K562 (cell line): ENCODE measurements at regions not wholly inside any gene's neighbourhood (a gene's known extent, or its start where the extent isn't known, plus 50 kb on each side); places are given as distances from the start of the nearest gene placed in this dataset.

ENCODE experiments used
- ATAC-seq: fragments of 200-7000 bp; cut with Tn5 transposase; 3 replicates; pipeline ENCODE4 v1.9.1; 2020; ENCODE audit warnings: moderate library complexity
- BruUV-seq: library from RNA; stranded (reverse); fragments of 400-500 nt; replicated peaks from 2 replicates; lab custom pipeline; 2021; lab: Mats Ljungman, UMichigan
- CTCF ChIA-PET: fragments of 300-600 bp; formaldehyde crosslinking; extraction: SDS; loops from one replicate; lab custom pipeline; 2021; ENCODE audit warnings: low intra/inter-chr PET ratio; lab: Yijun Ruan, JAX
- POLR2A ChIA-PET: fragments of 300-600, 350-650 bp; sonication (Branson Sonifier 250); formaldehyde crosslinking; extraction: SDS; loops from one replicate; lab custom pipeline; 2021; ENCODE audit warnings: antibody characterized with exemption, inconsistent platforms; lab: Yijun Ruan, JAX
- DNase-seq, 4 experiments: peaks; one replicate each; pipeline versions ENCODE4 v3.0.0 to v3.0.0-alpha.2; 2011 to 2018; ENCODE audit warnings: low spot score in 3 of 4, mixed read lengths in 3 of 4; ENCODE audit errors: extremely low read depth in 1 of 4
- FAIRE-seq: peaks from 2 replicates; lab custom pipeline; 2011; peaks lifted over from hg19 to GRCh38; lab: Jason Lieb, UNC
- H2AFZ ChIP-seq: 2 replicates; pipeline ENCODE4 v1.6.0; 2011; ENCODE audit warnings: low read depth, low read length, control low read depth, inconsistent platforms
- H3K27ac ChIP-seq: fragments of 200-600 bp; 3 replicates; pipeline ENCODE4 v1.8.0; 2011; ENCODE audit warnings: low read depth, mild to moderate bottlenecking, control low read depth, inconsistent platforms, low read length, moderate library complexity, mixed read lengths; ENCODE audit errors: extremely low read depth
- H3K27me3 ChIP-seq, 2 experiments: fragments of 300-600 bp in 1 of 2; 2 replicates in 1 of 2; 3 replicates in 1 of 2; pipeline versions ENCODE4 v1.6.0 to v1.8.0; 2011; ENCODE audit warnings: inconsistent platforms in 2 of 2, low read length in 2 of 2, mild to moderate bottlenecking in 1 of 2, mixed read lengths in 1 of 2, moderate library complexity in 1 of 2; ENCODE audit not compliant: control insufficient read depth in 2 of 2, insufficient read depth in 2 of 2
- H3K36me3 ChIP-seq: fragments of 300-600 bp; 3 replicates; pipeline ENCODE4 v1.8.0; 2011; ENCODE audit warnings: mild to moderate bottlenecking, low read length, inconsistent platforms; ENCODE audit not compliant: control insufficient read depth, insufficient read depth
- H3K4me1 ChIP-seq, 2 experiments: fragments of 200-600 bp in 1 of 2; replicated peaks in 1 of 2; 2 replicates in 1 of 2; 3 replicates in 1 of 2; pipeline versions ENCODE4 v1.5.1 to v1.8.0; 2011; ENCODE audit warnings: inconsistent platforms in 2 of 2, low read length in 2 of 2, mild to moderate bottlenecking in 1 of 2, mixed read lengths in 1 of 2, moderate library complexity in 1 of 2; ENCODE audit not compliant: control insufficient read depth in 2 of 2, insufficient read depth in 2 of 2
- H3K4me2 ChIP-seq: 2 replicates; pipeline ENCODE4 v1.6.1; 2011; ENCODE audit warnings: low read length, control low read depth, inconsistent platforms, mixed read lengths; ENCODE audit not compliant: insufficient read depth
- H3K4me3 ChIP-seq: fragments of 200-600 bp; sonication (generic), shearing (Covaris generic); 2 replicates; pipeline ENCODE4 v1.5.1; 2016; ENCODE audit warnings: control low read depth, inconsistent platforms
- H3K79me2 ChIP-seq: fragments of 200-600 bp; 3 replicates; pipeline ENCODE4 v1.8.0; 2011; ENCODE audit warnings: low read length, inconsistent platforms; ENCODE audit not compliant: control insufficient read depth, insufficient read depth
- H3K9ac ChIP-seq, 2 experiments: 2 replicates each; pipeline versions ENCODE4 v1.6.0 to v1.6.1; 2011; ENCODE audit warnings: low read depth in 2 of 2, low read length in 2 of 2, control low read depth in 1 of 2, inconsistent platforms in 1 of 2, mild to moderate bottlenecking in 1 of 2, mixed read lengths in 1 of 2; ENCODE audit not compliant: insufficient read depth in 1 of 2
- H3K9me1 ChIP-seq: one replicate; pipeline ENCODE4 v1.6.0; 2011; ENCODE audit warnings: inconsistent platforms, mild to moderate bottlenecking, low read length, moderate library complexity; ENCODE audit not compliant: control insufficient read depth, insufficient read depth
- H3K9me3 ChIP-seq: replicated peaks from 2 replicates; pipeline ENCODE4 v1.5.1; 2011; ENCODE audit warnings: low read depth, low read length, inconsistent platforms; ENCODE audit not compliant: control insufficient read depth, insufficient read depth
- H4K20me1 ChIP-seq: replicated peaks from 2 replicates; pipeline ENCODE4 v1.6.1; 2011; ENCODE audit warnings: low read length, inconsistent platforms, mixed read lengths; ENCODE audit not compliant: control insufficient read depth, insufficient read depth
- CXXC5 ChIP-seq: fragments of 250-450 bp; sonication (Bioruptor Pico); IDR thresholded peaks from 2 replicates; pipeline ENCODE4 v1.8.0; 2022; ENCODE audit warnings: inconsistent platforms, mild to moderate bottlenecking, moderate library complexity
- DDX20 ChIP-seq: fragments of 450-650 bp; IDR thresholded peaks from 2 replicates; pipeline ENCODE4 v1.6.1; 2016; ENCODE audit warnings: missing genetic modification characterization, low read depth, mild to moderate bottlenecking, missing compliant biosample characterization, moderate library complexity
- DMBX1 ChIP-seq: fragments of 250-450 bp; sonication (Bioruptor Pico); IDR thresholded peaks from 2 replicates; pipeline ENCODE4 v1.8.0; 2022; ENCODE audit warnings: inconsistent platforms, mild to moderate bottlenecking, moderate library complexity, borderline replicate concordance
- EHMT2 ChIP-seq: fragments of 450-650 bp; IDR thresholded peaks from 2 replicates; pipeline ENCODE4 v1.6.1; 2018; ENCODE audit warnings: antibody characterized with exemption
- FOXK1 ChIP-seq: sonication (generic); formaldehyde crosslinking; IDR thresholded peaks from 2 replicates; pipeline ENCODE4 v1.8.0; 2022; ENCODE audit warnings: missing genetic modification reagents, mild to moderate bottlenecking, borderline replicate concordance
- GTF2A2 ChIP-seq: IDR thresholded peaks from 2 replicates; pipeline ENCODE4 v1.6.1; 2016; ENCODE audit warnings: mild to moderate bottlenecking, missing genetic modification characterization, missing compliant biosample characterization
- KAT7 ChIP-seq: sonication (generic); formaldehyde crosslinking; IDR thresholded peaks from 2 replicates; pipeline ENCODE4 v1.8.0; 2022; ENCODE audit warnings: missing genetic modification reagents, mild to moderate bottlenecking, borderline replicate concordance
- NR2C1 ChIP-seq, 2 experiments: fragments of 450-650 bp; IDR thresholded peaks; 2 replicates each; pipeline ENCODE4 v1.6.1; 2017; ENCODE audit warnings: mild to moderate bottlenecking in 2 of 2, antibody characterized with exemption in 1 of 2, inconsistent platforms in 1 of 2, missing compliant biosample characterization in 1 of 2, missing genetic modification characterization in 1 of 2
- PPARD ChIP-seq: fragments of 250-450 bp; sonication (Bioruptor Pico); IDR thresholded peaks from 2 replicates; pipeline ENCODE4 v1.8.0; 2022; ENCODE audit warnings: inconsistent platforms, mild to moderate bottlenecking, moderate library complexity
- PTTG1 ChIP-seq: fragments of 450-650 bp; IDR thresholded peaks from 2 replicates; pipeline ENCODE4 v1.6.1; 2016; ENCODE audit warnings: low read depth, mild to moderate bottlenecking, missing genetic modification characterization, missing compliant biosample characterization
- PYGO2 ChIP-seq: fragments of 450-650 bp; IDR thresholded peaks from 2 replicates; pipeline ENCODE4 v1.6.1; 2016; ENCODE audit warnings: mild to moderate bottlenecking, missing genetic modification characterization, moderate library complexity, missing compliant biosample characterization
- TEAD1 ChIP-seq, 2 experiments: fragments of 450-650 bp in 1 of 2; sonication (generic) in 1 of 2; formaldehyde crosslinking; IDR thresholded peaks; 2 replicates each; pipeline versions ENCODE4 v1.4.0 to v1.8.0; 2020 to 2022; ENCODE audit warnings: mild to moderate bottlenecking in 2 of 2, missing genetic modification reagents in 1 of 2
- ZNF175 ChIP-seq: fragments of 200-800 bp; sonication (Bioruptor generic); IDR thresholded peaks from 2 replicates; pipeline ENCODE4 v1.6.1; 2016; ENCODE audit warnings: low read depth, mild to moderate bottlenecking, missing genetic modification characterization, missing compliant biosample characterization
- ZNF239 ChIP-seq: fragments of 250-450 bp; sonication (Bioruptor Pico); IDR thresholded peaks from 2 replicates; pipeline ENCODE4 v1.4.0; 2020; ENCODE audit warnings: mild to moderate bottlenecking
- ZNF311 ChIP-seq: fragments of 250-450 bp; sonication (Bioruptor Pico); IDR thresholded peaks from 2 replicates; pipeline ENCODE4 v1.4.0; 2020; ENCODE audit warnings: mild to moderate bottlenecking, moderate library complexity
- ZNF584 ChIP-seq: fragments of 200-800 bp; sonication (Bioruptor generic); IDR thresholded peaks from 2 replicates; pipeline ENCODE4 v1.6.1; 2016; ENCODE audit warnings: low read depth, mild to moderate bottlenecking, missing genetic modification characterization, missing compliant biosample characterization
- ZNF766 ChIP-seq: fragments of 200-800 bp; sonication (Bioruptor generic); conservative IDR thresholded peaks from 2 replicates; pipeline ENCODE4 v1.6.1; 2016; ENCODE audit warnings: missing genetic modification characterization, missing compliant biosample characterization
- WGBS: fragments of 100-300 bp; shearing (Covaris generic); methylation state at CpG from one replicate; pipeline ENCODE4 v1.1.6; 2016; ENCODE audit warnings: low coverage, mixed read lengths; ENCODE audit not compliant: insufficient coverage; ENCODE audit errors: missing lambda C conversion rate; 5-methylcytosine and 5-hydroxymethylcytosine counted together
- in situ Hi-C: fragments of 300-500 bp; cut with MboI; formaldehyde crosslinking; loops from 4 replicates; pipeline ENCODE4 v1.15.0; 2018; ENCODE audit warnings: inconsistent platforms, mixed read lengths
- intact Hi-C: fragments of 100-400 bp; cut with micrococcal nuclease; formaldehyde crosslinking; loops from 2 replicates; pipeline ENCODE4 v1.14.2; 2022
- TF ChIP-seq, protein P1 (sequence below): fragments of 200-800 bp; sonication (Bioruptor generic); IDR thresholded peaks from 2 replicates; pipeline ENCODE4 v1.6.1; 2017; ENCODE audit warnings: missing genetic modification characterization, missing compliant biosample characterization

DNA sequence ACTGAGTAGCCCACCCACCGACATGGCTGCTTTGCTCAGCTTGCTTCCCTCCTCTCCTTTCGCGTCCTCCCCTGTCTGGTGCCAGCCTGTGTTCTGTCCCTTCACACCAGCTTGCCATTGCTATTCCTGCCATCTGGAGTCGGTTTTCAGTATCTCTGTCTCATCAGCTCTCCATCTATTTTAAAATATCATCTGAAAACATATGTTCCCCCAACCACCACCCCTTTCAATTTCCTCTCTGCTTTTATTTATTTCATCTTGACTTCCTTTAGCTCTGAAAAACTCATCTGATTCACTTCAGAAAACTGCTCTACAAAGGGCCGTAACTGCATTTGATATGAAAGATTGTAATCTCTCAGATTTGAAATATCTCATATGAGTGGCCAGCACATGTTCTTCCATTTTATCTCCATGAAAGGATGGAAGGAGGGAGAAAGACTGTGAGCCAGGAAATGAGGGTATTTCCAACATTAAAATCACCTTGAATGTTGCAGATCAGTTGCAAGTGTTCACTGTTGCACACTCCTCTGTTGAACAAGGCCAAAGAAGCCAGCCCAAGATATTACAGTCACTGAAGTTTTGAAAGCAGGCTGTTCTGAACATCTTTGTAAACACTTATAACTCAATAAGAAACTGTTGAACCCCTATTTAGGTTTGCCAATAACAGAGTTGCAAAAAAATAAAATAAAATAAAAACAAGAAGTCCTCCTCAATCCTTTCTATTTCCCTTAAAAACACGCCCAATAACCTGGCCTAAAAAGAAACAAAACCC is 202.4 kb upstream of the NEBL start:
- Histone ChIP-seq H2AFZ (no peak overlapping the region), H3K9ac (no peak overlapping the region; a peak in 1 of 4 replicates), H4K20me1 (no peaks in the 10 kb centered on the region), H3K79me2 (no peaks in the 10 kb centered on the region), H3K4me1 (peaks cover 0 to 32% of the 10 kb centered on the region in 2 experiments; a peak in 3 of 5 replicates), H3K9me1 (no peaks in the 10 kb centered on the region), H3K27ac (no peak overlapping the region), H3K9me3 (no peaks in the 10 kb centered on the region), H3K27me3 (no peaks in the 10 kb centered on the region), H3K4me2 (no peak overlapping the region), H3K36me3 (no peaks in the 10 kb centered on the region), H3K4me3 (no peak overlapping the region)
- DNase-seq (no peak), ATAC-seq (no peak), FAIRE-seq (no peak)
- 66% methylated on average over 6 of the region's 6 CpGs for WGBS
- ChIA-PET POLR2A (interaction anchor here (0.6 to 1.1 kb wide), 2 partner anchors 15 to 139 kb away, joined by 3 to 4 read pairs; no protein-coding TSS in a partner anchor), CTCF (no interaction called here)
- intact Hi-C loops = loop anchor here (5.0 kb wide), 1 partner anchor 68 kb away; no protein-coding TSS in a partner anchor
- no TSS peak for BruUV-seq
- in situ Hi-C loops = no loop called here
- TF ChIP-seq DMBX1 (CRISPR knock-in tag) = peak; percentile 33; the same call in 1 of the 2 replicates
- TF ChIP-seq ZNF766 (CRISPR knock-in tag) = peak; percentile 64; the same call in 1 of the 2 replicates
- peak; percentile 94 for TF ChIP-seq ZNF584 (CRISPR knock-in tag)
- peak; percentile 49; the same call in 1 of the 2 replicates for TF ChIP-seq ZNF311
- peak; percentile 21; the same call in 1 of the 2 replicates for TF ChIP-seq GTF2A2
- 0 out of 2 replicates have a peak, but pooled peaks have one; percentile 51 for TF ChIP-seq PTTG1 (tag)
- TF ChIP-seq, protein P1, sequence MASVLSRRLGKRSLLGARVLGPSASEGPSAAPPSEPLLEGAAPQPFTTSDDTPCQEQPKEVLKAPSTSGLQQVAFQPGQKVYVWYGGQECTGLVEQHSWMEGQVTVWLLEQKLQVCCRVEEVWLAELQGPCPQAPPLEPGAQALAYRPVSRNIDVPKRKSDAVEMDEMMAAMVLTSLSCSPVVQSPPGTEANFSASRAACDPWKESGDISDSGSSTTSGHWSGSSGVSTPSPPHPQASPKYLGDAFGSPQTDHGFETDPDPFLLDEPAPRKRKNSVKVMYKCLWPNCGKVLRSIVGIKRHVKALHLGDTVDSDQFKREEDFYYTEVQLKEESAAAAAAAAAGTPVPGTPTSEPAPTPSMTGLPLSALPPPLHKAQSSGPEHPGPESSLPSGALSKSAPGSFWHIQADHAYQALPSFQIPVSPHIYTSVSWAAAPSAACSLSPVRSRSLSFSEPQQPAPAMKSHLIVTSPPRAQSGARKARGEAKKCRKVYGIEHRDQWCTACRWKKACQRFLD (CRISPR knock-in tag) = peak; percentile 63
- 0 out of 4 replicates have a peak, but pooled peaks of 1 of the 2 experiments have one; percentile 18 for TF ChIP-seq TEAD1 (CRISPR knock-in tag; IDR thresholded peaks at IDR 0.05)
- TF ChIP-seq ZNF175 = peak; percentile 68
- peak; percentile 80; the same call in 1 of the 2 replicates for TF ChIP-seq DDX20 (tag)
- no peak for TF ChIP-seq FOXK1 (CRISPR knock-in tag)
- 0 out of 2 replicates have a peak, but pooled peaks have one; percentile 7 for TF ChIP-seq CXXC5 (CRISPR knock-in tag)
- TF ChIP-seq KAT7 = no peak
- peak; percentile 56; the same call in 1 of the 2 replicates for TF ChIP-seq ZNF239 (CRISPR knock-in tag)
- TF ChIP-seq PYGO2 (tag) = peak; percentile 35; the same call in 1 of the 2 replicates
- TF ChIP-seq EHMT2 = no peak
- no peak for TF ChIP-seq NR2C1 (IDR thresholded peaks at IDR 0.05)
- 0 out of 2 replicates have a peak, but pooled peaks have one; percentile 38 for TF ChIP-seq NR2C1 (tag; IDR thresholded peaks at IDR 0.05)
- TF ChIP-seq PPARD = no peak
